Naive thymus-derived CD8-positive, alpha-beta T cell (primary cell): ENCODE measurements at regions not wholly inside any gene's neighbourhood (a gene's known extent, or its start where the extent isn't known, plus 50 kb on each side); places are given as distances from the start of the nearest gene placed in this dataset.

Experiments
- ATAC-seq, 2 donors: fragments of 150-1000 bp; cut with Tn5 transposase in 1 of 2; sonication (Bioruptor Pico), chemical (Tn5 transposase) in 1 of 2; 1 replicate in 1 of 2; 2 replicates in 1 of 2; pipeline ENCODE4 v1.10.0; 2021; ENCODE audit warnings: mild to moderate bottlenecking in 2 of 2, moderate library complexity in 2 of 2
- POLR2A ChIA-PET: fragments of 350-600 bp; sonication (Branson Sonifier 250); formaldehyde crosslinking; loops from one replicate; lab custom pipeline; 2021; ENCODE audit warnings: antibody characterized with exemption; lab: Charles Lee
- DNase-seq, 10 donors: peaks; one replicate each; pipeline versions ENCODE4 v3.0.0 to v3.0.0-alpha.2; 2020 to 2022
- H3K27ac Mint-ChIP-seq, 10 donors: one replicate each; pipeline ENCODE4 v1.8.0; 2020 to 2022; ENCODE audit warnings: mild to moderate bottlenecking in 10 of 10, mixed read lengths in 10 of 10, moderate library complexity in 4 of 10, inconsistent platforms in 1 of 10
- H3K27me3 Mint-ChIP-seq, 5 donors: one replicate each; pipeline ENCODE4 v1.8.0; 2021 to 2022; ENCODE audit warnings: mixed read lengths in 5 of 5
- H3K36me3 Mint-ChIP-seq, 3 donors: one replicate each; pipeline ENCODE4 v1.8.0; 2020 to 2022; ENCODE audit warnings: mixed read lengths in 3 of 3, mild to moderate bottlenecking in 2 of 3, inconsistent platforms in 1 of 3
- H3K4me1 Mint-ChIP-seq, 4 donors: one replicate each; pipeline ENCODE4 v1.8.0; 2021 to 2022; ENCODE audit warnings: mixed read lengths in 4 of 4
- H3K4me3 Mint-ChIP-seq, 10 donors: one replicate each; pipeline ENCODE4 v1.8.0; 2020 to 2022; ENCODE audit warnings: mild to moderate bottlenecking in 10 of 10, mixed read lengths in 10 of 10, moderate library complexity in 6 of 10, inconsistent platforms in 1 of 10
- H3K9me3 Mint-ChIP-seq, 9 donors: one replicate each; pipeline ENCODE4 v1.8.0; 2020 to 2022; ENCODE audit warnings: mixed read lengths in 9 of 9, mild to moderate bottlenecking in 3 of 9, inconsistent platforms in 1 of 9, moderate library complexity in 1 of 9

GRCh38 chr1:164233149-164233548 is 325.8 kb upstream of the PBX1 start:
- no peak overlapping the region for H3K4me3 Mint-ChIP-seq
- H3K36me3 Mint-ChIP-seq = no peaks in the 10 kb centered on the region
- no peak for ATAC-seq
- peaks cover 0 to 20% (median 4%) of the 10 kb centered on the region in 9 donors for H3K9me3 Mint-ChIP-seq
- H3K27ac Mint-ChIP-seq = no peak overlapping the region
- POLR2A ChIA-PET = no interaction called here
- H3K4me1 Mint-ChIP-seq = no peaks in the 10 kb centered on the region
- no peak for DNase-seq
- no peaks in the 10 kb centered on the region for H3K27me3 Mint-ChIP-seq

- Mint-ChIP-seq H3K27ac (no peak overlapping the region), H3K36me3 (no peaks in the 10 kb centered on the region), H3K27me3 (no peaks in the 10 kb centered on the region), H3K4me1 (no peaks in the 10 kb centered on the region), H3K9me3 (peaks cover 0 to 13% (median 4%) of the 10 kb centered on the region in 9 donors), H3K4me3 (no peak overlapping the region)
- DNase-seq (no peak), ATAC-seq (no peak)
- POLR2A ChIA-PET = no interaction called here
Observed at GRCh38 chr1:164240081-164240480, 318.9 kb upstream of the PBX1 start.

- DNase-seq (no peak), ATAC-seq (no peak)
- H3K9me3 Mint-ChIP-seq = peaks cover 7 to 56% (median 27%) of the 10 kb centered on the region in 9 donors
- no peak overlapping the region for H3K4me3 Mint-ChIP-seq
- no peaks in the 10 kb centered on the region for H3K27me3 Mint-ChIP-seq
- no peaks in the 10 kb centered on the region for H3K4me1 Mint-ChIP-seq
- H3K27ac Mint-ChIP-seq = no peak overlapping the region
- H3K36me3 Mint-ChIP-seq = peaks cover 0 to 12% (median 0%) of the 10 kb centered on the region in 3 donors
- POLR2A ChIA-PET = no interaction called here
Observed at GRCh38 chr1:164250365-164250764, 308.6 kb upstream of the PBX1 start.

- Mint-ChIP-seq H3K4me1 (no peaks in the 10 kb centered on the region), H3K27me3 (no peaks in the 10 kb centered on the region), H3K4me3 (no peak overlapping the region), H3K27ac (no peak overlapping the region), H3K9me3 (peaks cover 7 to 46% (median 28%) of the 10 kb centered on the region in 9 donors), H3K36me3 (peaks cover 0 to 19% (median 0%) of the 10 kb centered on the region in 3 donors)
- ATAC-seq (no peak), DNase-seq (no peak)
- POLR2A ChIA-PET = no interaction called here
Observed at GRCh38 chr1:164256456-164256855, 302.5 kb upstream of the PBX1 start.

GRCh38 chr1:164261691-164262240 is 297.2 kb upstream of the PBX1 start:
- H3K27ac Mint-ChIP-seq = no peak overlapping the region
- no peak for ATAC-seq

GRCh38 chr1:164263540-164263939 is 295.4 kb upstream of the PBX1 start:
- ATAC-seq (no peak), DNase-seq (no peak)
- Mint-ChIP-seq H3K27me3 (no peaks in the 10 kb centered on the region), H3K4me1 (no peaks in the 10 kb centered on the region), H3K27ac (no peak overlapping the region), H3K36me3 (peaks cover 0 to 7% (median 0%) of the 10 kb centered on the region in 3 donors), H3K9me3 (peaks cover 0 to 20% (median 2%) of the 10 kb centered on the region in 9 donors), H3K4me3 (no peak overlapping the region)
- POLR2A ChIA-PET = no interaction called here

More at GRCh38 chr1:164261691-164262240, 297.2 kb upstream of the PBX1 start:
- peaks cover 0 to 7% (median 0%) of the 10 kb centered on the region in 3 donors for H3K36me3 Mint-ChIP-seq
- no peaks in the 10 kb centered on the region for H3K4me1 Mint-ChIP-seq
- no peak for DNase-seq
- H3K27me3 Mint-ChIP-seq = no peaks in the 10 kb centered on the region
- H3K4me3 Mint-ChIP-seq = no peak overlapping the region
- H3K9me3 Mint-ChIP-seq = peaks cover 0 to 24% (median 8%) of the 10 kb centered on the region in 9 donors
- POLR2A ChIA-PET = no interaction called here

- no peak for ATAC-seq
- no peak overlapping the region for H3K27ac Mint-ChIP-seq
- H3K4me1 Mint-ChIP-seq = no peaks in the 10 kb centered on the region
- no peaks in the 10 kb centered on the region for H3K27me3 Mint-ChIP-seq
- H3K36me3 Mint-ChIP-seq = no peaks in the 10 kb centered on the region
- no peak for DNase-seq
- H3K9me3 Mint-ChIP-seq = peaks cover 0 to 14% (median 2%) of the 10 kb centered on the region in 9 donors
- POLR2A ChIA-PET = no interaction called here
- H3K4me3 Mint-ChIP-seq = no peak overlapping the region
Observed at GRCh38 chr1:164265232-164265631, 293.8 kb upstream of the PBX1 start.

- no peak for DNase-seq
- no peaks in the 10 kb centered on the region for H3K36me3 Mint-ChIP-seq
- H3K9me3 Mint-ChIP-seq = peaks cover 0 to 24% (median 14%) of the 10 kb centered on the region in 9 donors
- H3K27me3 Mint-ChIP-seq = peaks cover 0 to 4% (median 0%) of the 10 kb centered on the region in 5 donors
- H3K4me1 Mint-ChIP-seq = no peaks in the 10 kb centered on the region
- H3K27ac Mint-ChIP-seq = no peak overlapping the region
- POLR2A ChIA-PET = no interaction called here
- no peak overlapping the region for H3K4me3 Mint-ChIP-seq
- ATAC-seq = no peak
Observed at GRCh38 chr1:164272156-164272555, 286.8 kb upstream of the PBX1 start.

- DNase-seq (no peak), ATAC-seq (no peak)
- H3K27ac Mint-ChIP-seq = no peak overlapping the region
- no peaks in the 10 kb centered on the region for H3K27me3 Mint-ChIP-seq
- H3K9me3 Mint-ChIP-seq = peaks cover 0 to 31% (median 12%) of the 10 kb centered on the region in 9 donors
- H3K36me3 Mint-ChIP-seq = no peaks in the 10 kb centered on the region
- POLR2A ChIA-PET = no interaction called here
- no peaks in the 10 kb centered on the region for H3K4me1 Mint-ChIP-seq
- H3K4me3 Mint-ChIP-seq = no peak overlapping the region
Observed at GRCh38 chr1:164296172-164296571, 262.8 kb upstream of the PBX1 start.

GRCh38 chr1:164308101-164308500 is 250.9 kb upstream of the PBX1 start:
- no peaks in the 10 kb centered on the region for H3K27me3 Mint-ChIP-seq
- POLR2A ChIA-PET = no interaction called here
- H3K4me1 Mint-ChIP-seq = no peaks in the 10 kb centered on the region
- ATAC-seq (no peak), DNase-seq (no peak)
- peaks cover 0 to 13% (median 0%) of the 10 kb centered on the region in 9 donors for H3K9me3 Mint-ChIP-seq
- no peak overlapping the region for H3K4me3 Mint-ChIP-seq
- H3K36me3 Mint-ChIP-seq = peaks cover 0 to 5% (median 0%) of the 10 kb centered on the region in 3 donors
- no peak overlapping the region for H3K27ac Mint-ChIP-seq

GRCh38 chr1:164310166-164310565 is 248.8 kb upstream of the PBX1 start:
- Mint-ChIP-seq H3K9me3 (peaks cover 0 to 6% (median 0%) of the 10 kb centered on the region in 9 donors), H3K36me3 (peaks cover 0 to 5% (median 0%) of the 10 kb centered on the region in 3 donors), H3K27me3 (no peaks in the 10 kb centered on the region), H3K4me3 (no peak overlapping the region), H3K4me1 (no peaks in the 10 kb centered on the region), H3K27ac (no peak overlapping the region)
- POLR2A ChIA-PET = no interaction called here
- no peak for DNase-seq
- ATAC-seq = no peak

- no peak for ATAC-seq
Observed at GRCh38 chr1:164311377-164311776, 247.6 kb upstream of the PBX1 start.

GRCh38 chr1:164320790-164321731 is 237.9 kb upstream of the PBX1 start:
- DNase-seq (no peak), ATAC-seq (no peak)
- H3K4me1 Mint-ChIP-seq = peaks cover 0 to 5% (median under 1%) of the 10 kb centered on the region in 4 donors
- H3K27me3 Mint-ChIP-seq = peaks cover 2 to 20% (median 10%) of the 10 kb centered on the region in 5 donors
- no peak overlapping the region for H3K4me3 Mint-ChIP-seq
- POLR2A ChIA-PET = no interaction called here
- H3K9me3 Mint-ChIP-seq = peaks cover under 1 to 10% (median 5%) of the 10 kb centered on the region in 9 donors
- no peak overlapping the region for H3K27ac Mint-ChIP-seq
- peaks cover 0 to 3% (median 0%) of the 10 kb centered on the region in 3 donors for H3K36me3 Mint-ChIP-seq

More at GRCh38 chr1:164311377-164311776, 247.6 kb upstream of the PBX1 start:
- DNase-seq = no peak
- Mint-ChIP-seq H3K4me3 (no peak overlapping the region), H3K4me1 (no peaks in the 10 kb centered on the region), H3K27ac (no peak overlapping the region), H3K9me3 (peaks cover 0 to 6% (median 0%) of the 10 kb centered on the region in 9 donors), H3K36me3 (peaks cover 0 to 5% (median 0%) of the 10 kb centered on the region in 3 donors), H3K27me3 (no peaks in the 10 kb centered on the region)
- POLR2A ChIA-PET = no interaction called here
